Spleen (tissue), 11 donors: ENCODE measurements at regions not wholly inside any gene's neighbourhood (a gene's known extent, or its start where the extent isn't known, plus 50 kb on each side); places are given as distances from the start of the nearest gene placed in this dataset.

ENCODE experiments used
- DNase-seq: peaks from one replicate; pipeline ENCODE4 v3.0.0-alpha.2; 2020
- H3K27ac ChIP-seq, 8 donors: fragments of 200-600 bp; sonication (generic) in 7 of 8; 1 replicate in 4 of 8; 2 replicates in 4 of 8; pipeline versions ENCODE4 v1.5.0 to v1.8.0; 2016 to 2021; ENCODE audit warnings: inconsistent platforms in 4 of 8, mild to moderate bottlenecking in 4 of 8, moderate library complexity in 1 of 8
- H3K27me3 ChIP-seq, 7 donors: fragments of 200-600 bp; sonication (generic) in 6 of 7; replicated peaks in 1 of 7; 1 replicate in 4 of 7; 2 replicates in 3 of 7; pipeline versions ENCODE4 v1.5.0 to v1.8.0; 2016 to 2021; ENCODE audit warnings: inconsistent platforms in 3 of 7, mild to moderate bottlenecking in 1 of 7
- H3K36me3 ChIP-seq, 6 donors: fragments of 200-600 bp; sonication (generic) in 5 of 6; 1 replicate in 4 of 6; 2 replicates in 2 of 6; pipeline versions ENCODE4 v1.5.0 to v1.8.0; 2016 to 2021; ENCODE audit warnings: inconsistent platforms in 2 of 6
- H3K4me1 ChIP-seq, 6 donors: fragments of 200-600 bp; sonication (generic) in 5 of 6; 1 replicate in 3 of 6; 2 replicates in 3 of 6; pipeline versions ENCODE4 v1.5.0 to v1.8.0; 2016 to 2021; ENCODE audit warnings: inconsistent platforms in 3 of 6
- H3K4me3 ChIP-seq, 8 donors: fragments of 200-600 bp; sonication (generic) in 7 of 8; 1 replicate in 4 of 8; 2 replicates in 4 of 8; pipeline versions ENCODE4 v1.5.0 to v1.8.0; 2016 to 2021; ENCODE audit warnings: inconsistent platforms in 4 of 8, mild to moderate bottlenecking in 4 of 8, moderate library complexity in 2 of 8
- H3K9me3 ChIP-seq, 8 donors: fragments of 200-600 bp; sonication (generic) in 7 of 8; 1 replicate in 4 of 8; 2 replicates in 4 of 8; pipeline versions ENCODE4 v1.5.0 to v1.8.0; 2016 to 2021; ENCODE audit warnings: inconsistent platforms in 4 of 8
- CTCF ChIP-seq, 11 experiments: fragments of 200-600 bp in 7 of 11; fragments of 450-650 bp in 4 of 11; sonication (generic) in 4 of 11; IDR thresholded peaks in 8 of 11; conservative IDR thresholded peaks in 3 of 11; 1 replicate in 7 of 11; 2 replicates in 4 of 11; pipeline versions ENCODE4 v1.4.0 to v1.8.0; 2016 to 2021; ENCODE audit warnings: antibody characterized with exemption in 11 of 11, inconsistent platforms in 4 of 11, mild to moderate bottlenecking in 1 of 11
- POLR2A ChIP-seq, 3 donors: fragments of 450-650 bp; IDR thresholded peaks; one replicate each; pipeline ENCODE4 v1.5.1; 2017; ENCODE audit warnings: antibody characterized with exemption in 3 of 3, mild to moderate bottlenecking in 1 of 3
- POLR2AphosphoS5 ChIP-seq, 3 donors: sonication (generic); formaldehyde crosslinking; IDR thresholded peaks; one replicate each; pipeline ENCODE4 v1.5.1; 2017; ENCODE audit warnings: antibody characterized with exemption in 3 of 3
- WGBS, 5 donors: extraction: QIAGEN DNeasy Blood & Tissue Kit in 3 of 5; methylation state at CpG; one replicate each; pipeline versions ENCODE4 v1.1.5 to v1.1.7; 2013 to 2018; 5-methylcytosine and 5-hydroxymethylcytosine counted together
- intact Hi-C: fragments of 100-400 bp; cut with DNase I; formaldehyde crosslinking; loops from one replicate; pipeline ENCODE4 v1.15.0; 2023; ENCODE audit warnings: low total_unique reads
- donor health status: healthy with polysubstance abuse.
- donor health status: DM: no; HTN: no; CAD: no; lungs with moderate emphysema.
- donor health status: DM: no; HTN: no; CAD: no.
- donor health status: Bipolar disorder and iron deficiency.
- donor health status: healthy.
- donor health status: DM: no; HTN: no; CAD: no.
- donor health status: DM: yes; HTN: yes; CAD: no.

GRCh38 chr6:43886717-43887339 lies 116.8 kb downstream of the VEGFA start:
- no peak overlapping the region for H3K4me3 ChIP-seq
- DNase-seq: peak; percentile 46
- H3K27ac ChIP-seq: no peak overlapping the region
- WGBS, 5 donors: 71 to 85% (median 75%) methylated on average over 7 of the region's 7 CpGs
- H3K27me3 ChIP-seq: peaks cover 0 to 32% (median 6%) of the 10 kb centered on the region in 7 donors
- peaks cover 0 to 16% (median 7%) of the 10 kb centered on the region in 6 donors for H3K4me1 ChIP-seq
- intact Hi-C loops: no loop called here
- no peaks in the 10 kb centered on the region for H3K9me3 ChIP-seq
- TF ChIP-seq CTCF (IDR thresholded peaks at IDR 0.05 in 8 of 11, conservative IDR thresholded peaks at IDR 0.05 in 3 of 11): no peak
- no peak for TF ChIP-seq POLR2AphosphoS5 (IDR thresholded peaks at IDR 0.05)
- no peak for TF ChIP-seq POLR2A (IDR thresholded peaks at IDR 0.05)
- H3K36me3 ChIP-seq: no peaks in the 10 kb centered on the region

- intact Hi-C loops: no loop called here
- H3K27ac ChIP-seq: no peak overlapping the region
- H3K9me3 ChIP-seq: no peaks in the 10 kb centered on the region
- peaks cover 0 to 24% (median 6%) of the 10 kb centered on the region in 7 donors for H3K27me3 ChIP-seq
- H3K4me1 ChIP-seq: peaks cover 0 to 16% (median 7%) of the 10 kb centered on the region in 6 donors
- peak; percentile 63 for DNase-seq
- no peak overlapping the region for H3K4me3 ChIP-seq
- H3K36me3 ChIP-seq: no peaks in the 10 kb centered on the region
- 68 to 81% (median 77%) methylated on average over 8 to 10 of the region's 10 CpGs for WGBS, 5 donors
- TF ChIP-seq POLR2AphosphoS5 (IDR thresholded peaks at IDR 0.05) (no peak), CTCF (IDR thresholded peaks at IDR 0.05 in 8 of 11, conservative IDR thresholded peaks at IDR 0.05 in 3 of 11) (no peak), POLR2A (IDR thresholded peaks at IDR 0.05) (no peak)
Observed at GRCh38 chr6:43886067-43886461, 116.1 kb downstream of the VEGFA start.

- DNase-seq: no peak
- H3K27ac ChIP-seq: no peak overlapping the region
- TF ChIP-seq CTCF (IDR thresholded peaks at IDR 0.05 in 8 of 11, conservative IDR thresholded peaks at IDR 0.05 in 3 of 11) (no peak), POLR2A (IDR thresholded peaks at IDR 0.05) (no peak), POLR2AphosphoS5 (IDR thresholded peaks at IDR 0.05) (no peak)
- peaks cover 0 to 19% (median 1%) of the 10 kb centered on the region in 7 donors for H3K27me3 ChIP-seq
- H3K4me3 ChIP-seq: no peak overlapping the region
- H3K36me3 ChIP-seq: no peaks in the 10 kb centered on the region
- WGBS, 5 donors: 81 to 89% (median 85%) methylated on average over 5 to 6 of the region's 6 CpGs
- no peaks in the 10 kb centered on the region for H3K9me3 ChIP-seq
- peaks cover 0 to 16% (median 7%) of the 10 kb centered on the region in 6 donors for H3K4me1 ChIP-seq
- intact Hi-C loops: no loop called here
Observed at GRCh38 chr6:43885399-43886066, 115.5 kb downstream of the VEGFA start.

- Histone ChIP-seq H3K27me3 (peaks cover 0 to 13% (median 0%) of the 10 kb centered on the region in 7 donors), H3K27ac (peak overlapping the region in 1 of 8 donors; percentile 45), H3K4me3 (no peak overlapping the region), H3K4me1 (peaks cover 0 to 16% (median 7%) of the 10 kb centered on the region in 6 donors), H3K9me3 (no peaks in the 10 kb centered on the region), H3K36me3 (no peaks in the 10 kb centered on the region)
- intact Hi-C loops: no loop called here
- 52 to 63% (median 58%) methylated on average over 5 of the region's 5 CpGs for WGBS, 5 donors
- TF ChIP-seq CTCF (IDR thresholded peaks at IDR 0.05 in 8 of 11, conservative IDR thresholded peaks at IDR 0.05 in 3 of 11): no peak
- TF ChIP-seq POLR2AphosphoS5 (IDR thresholded peaks at IDR 0.05): no peak
- TF ChIP-seq POLR2A (IDR thresholded peaks at IDR 0.05): no peak
- DNase-seq: peak; percentile 67
Observed at GRCh38 chr6:43884652-43885022, 114.6 kb downstream of the VEGFA start.
